Right lobe of liver (tissue), 6 donors: ENCODE measurements at regions not wholly inside any gene's neighbourhood (a gene's known extent, or its start where the extent isn't known, plus 50 kb on each side); places are given as distances from the start of the nearest gene placed in this dataset.
A peak's percentile ranks its signal among the peaks of the same experiment; 100 is the strongest.

Source experiments
- ATAC-seq, 4 donors: fragments of 200-7000 bp; cut with Tn5 transposase; one replicate each; pipeline ENCODE4 v1.9.1; 2020; ENCODE audit warnings: mild to moderate bottlenecking in 4 of 4, moderate library complexity in 4 of 4
- DNase-seq, 3 donors: peaks; one replicate each; pipeline ENCODE4 v3.0.0-alpha.2; 2020
- H3K27ac ChIP-seq, 3 donors: fragments of 200-600 bp; one replicate each; pipeline ENCODE4 v1.8.0; 2022
- H3K27me3 ChIP-seq, 2 donors: fragments of 200-600 bp; one replicate each; pipeline ENCODE4 v1.8.0; 2022
- H3K36me3 ChIP-seq, 4 donors: fragments of 200-600 bp; sonication (generic) in 1 of 4; one replicate each; pipeline versions ENCODE4 v1.5.1 to v1.8.0; 2017 to 2022; ENCODE audit warnings: control low read depth in 1 of 4
- H3K4me1 ChIP-seq, 4 donors: fragments of 200-600 bp; sonication (generic) in 1 of 4; one replicate each; pipeline versions ENCODE4 v1.5.1 to v1.8.0; 2017 to 2022; ENCODE audit warnings: control low read depth in 1 of 4
- H3K4me3 ChIP-seq, 3 donors: fragments of 200-600 bp; one replicate each; pipeline ENCODE4 v1.8.0; 2022
- H3K9me3 ChIP-seq, 4 donors: fragments of 200-600 bp; sonication (generic) in 1 of 4; one replicate each; pipeline versions ENCODE4 v1.5.1 to v1.8.0; 2017 to 2022; ENCODE audit warnings: control low read depth in 1 of 4
- POLR2A ChIP-seq: fragments of 450-650 bp; IDR thresholded peaks from one replicate; pipeline ENCODE4 v1.6.1; 2017; ENCODE audit warnings: antibody characterized with exemption, mild to moderate bottlenecking
- WGBS: methylation state at CpG from one replicate; pipeline ENCODE4 v1.1.6; 2018; ENCODE audit warnings: low coverage, low lambda C conversion rate; ENCODE audit not compliant: insufficient coverage; ENCODE audit errors: missing lambda C conversion rate; 5-methylcytosine and 5-hydroxymethylcytosine counted together
- intact Hi-C, 2 donors: fragments of 100-400 bp; cut with DNase I; formaldehyde crosslinking; loops; one replicate each; pipeline versions ENCODE4 v1.11.2 to v1.14.1; 2022
- TF ChIP-seq, protein P1 (sequence below), 4 donors: fragments of 200-600 bp in 3 of 4; fragments of 450-650 bp in 1 of 4; IDR thresholded peaks; one replicate each; pipeline versions ENCODE4 v1.5.1 to v1.8.0; 2016 to 2022; ENCODE audit warnings: antibody characterized with exemption in 4 of 4, mild to moderate bottlenecking in 2 of 4
- donor health status: DM: no; HTN: yes; CAD: no.
- donor health status: DM: no; HTN: no; CAD: no.
- donor health status: DM: no; HTN: no; CAD: no.
- donor health status: DM: no; HTN: yes; CAD: no.
- donor health status: DM: no; HTN: yes; CAD: no.

DNA sequence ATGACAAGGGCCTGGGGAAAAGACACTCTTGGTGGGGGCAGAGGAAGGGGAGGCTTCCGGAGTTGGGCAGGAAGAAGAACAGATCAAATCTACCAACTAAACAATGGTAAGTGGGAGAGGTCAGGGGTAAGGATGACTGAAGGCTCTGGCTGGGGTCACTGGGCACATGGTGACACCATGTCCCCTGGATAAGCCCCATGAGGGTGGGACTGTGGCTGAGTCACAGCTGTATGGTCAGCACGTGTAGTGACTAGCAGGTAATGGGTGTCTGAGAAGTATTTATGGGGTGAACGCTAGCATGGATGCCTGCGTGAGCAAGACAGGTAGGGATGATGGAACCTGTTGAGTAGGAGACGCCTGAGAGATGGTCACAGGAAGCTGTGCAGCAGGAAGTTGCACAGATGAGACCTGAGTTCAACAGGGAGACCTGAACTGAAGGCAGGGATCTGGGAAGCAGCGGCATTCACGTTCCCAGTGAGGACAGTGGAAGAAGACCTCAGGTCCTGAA, 64.5 kb upstream of the SNX9 start:
- H3K4me1 ChIP-seq: peaks cover 0 to 6% (median under 1%) of the 10 kb centered on the region in 4 donors
- ATAC-seq: peak; percentile 12 to 59 (median 24)
- no peaks in the 10 kb centered on the region for H3K27me3 ChIP-seq
- TF ChIP-seq, protein P1, sequence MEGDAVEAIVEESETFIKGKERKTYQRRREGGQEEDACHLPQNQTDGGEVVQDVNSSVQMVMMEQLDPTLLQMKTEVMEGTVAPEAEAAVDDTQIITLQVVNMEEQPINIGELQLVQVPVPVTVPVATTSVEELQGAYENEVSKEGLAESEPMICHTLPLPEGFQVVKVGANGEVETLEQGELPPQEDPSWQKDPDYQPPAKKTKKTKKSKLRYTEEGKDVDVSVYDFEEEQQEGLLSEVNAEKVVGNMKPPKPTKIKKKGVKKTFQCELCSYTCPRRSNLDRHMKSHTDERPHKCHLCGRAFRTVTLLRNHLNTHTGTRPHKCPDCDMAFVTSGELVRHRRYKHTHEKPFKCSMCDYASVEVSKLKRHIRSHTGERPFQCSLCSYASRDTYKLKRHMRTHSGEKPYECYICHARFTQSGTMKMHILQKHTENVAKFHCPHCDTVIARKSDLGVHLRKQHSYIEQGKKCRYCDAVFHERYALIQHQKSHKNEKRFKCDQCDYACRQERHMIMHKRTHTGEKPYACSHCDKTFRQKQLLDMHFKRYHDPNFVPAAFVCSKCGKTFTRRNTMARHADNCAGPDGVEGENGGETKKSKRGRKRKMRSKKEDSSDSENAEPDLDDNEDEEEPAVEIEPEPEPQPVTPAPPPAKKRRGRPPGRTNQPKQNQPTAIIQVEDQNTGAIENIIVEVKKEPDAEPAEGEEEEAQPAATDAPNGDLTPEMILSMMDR (IDR thresholded peaks at IDR 0.05): no peak
- no peak for TF ChIP-seq POLR2A
- no peaks in the 10 kb centered on the region for H3K36me3 ChIP-seq
- intact Hi-C loops: loop anchor here in 1 of 2 donors (10.0 kb wide), 1 partner anchor 116 kb away; no protein-coding TSS in a partner anchor
- DNase-seq: no peak
- 68% methylated on average over 5 of the region's 7 CpGs for WGBS
- no peak overlapping the region for H3K4me3 ChIP-seq
- no peaks in the 10 kb centered on the region for H3K9me3 ChIP-seq
- H3K27ac ChIP-seq: no peak overlapping the region

DNA sequence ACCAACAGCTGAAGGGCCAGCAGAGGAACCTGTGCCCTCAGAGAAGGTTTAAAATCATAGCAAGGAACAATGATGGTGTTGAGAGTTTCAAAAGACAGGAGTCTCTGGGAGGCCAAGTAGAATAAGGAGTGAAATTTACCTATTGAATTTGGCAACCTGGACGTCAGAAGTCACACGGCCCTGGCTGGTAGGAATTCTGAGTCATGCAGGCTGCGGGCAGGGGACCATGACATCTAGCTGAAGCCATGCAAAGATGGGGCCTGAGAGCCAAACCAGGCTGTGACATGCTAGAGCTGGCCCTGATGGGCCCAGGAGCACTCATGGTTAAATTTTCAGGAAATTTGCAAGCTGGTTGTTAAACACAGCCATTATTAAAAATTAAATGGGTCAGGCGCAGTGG, 64.0 kb upstream of the SNX9 start:
- peaks cover 0 to 6% (median 4%) of the 10 kb centered on the region in 4 donors for H3K4me1 ChIP-seq
- ATAC-seq: no peak
- H3K4me3 ChIP-seq: no peak overlapping the region
- H3K27me3 ChIP-seq: no peaks in the 10 kb centered on the region
- no peak for DNase-seq
- intact Hi-C loops: loop anchor here in 1 of 2 donors (10.0 kb wide), 1 partner anchor 116 kb away; no protein-coding TSS in a partner anchor
- H3K9me3 ChIP-seq: no peaks in the 10 kb centered on the region
- H3K36me3 ChIP-seq: no peaks in the 10 kb centered on the region
- WGBS: 67% methylated on average over 2 of the region's 4 CpGs
- H3K27ac ChIP-seq: no peak overlapping the region
- TF ChIP-seq POLR2A: no peak
- TF ChIP-seq, protein P1 (IDR thresholded peaks at IDR 0.05): no peak

GRCh38 chr6:157760137-157760536, 62.9 kb upstream of the SNX9 start:
- H3K27ac ChIP-seq: no peak overlapping the region

DNA sequence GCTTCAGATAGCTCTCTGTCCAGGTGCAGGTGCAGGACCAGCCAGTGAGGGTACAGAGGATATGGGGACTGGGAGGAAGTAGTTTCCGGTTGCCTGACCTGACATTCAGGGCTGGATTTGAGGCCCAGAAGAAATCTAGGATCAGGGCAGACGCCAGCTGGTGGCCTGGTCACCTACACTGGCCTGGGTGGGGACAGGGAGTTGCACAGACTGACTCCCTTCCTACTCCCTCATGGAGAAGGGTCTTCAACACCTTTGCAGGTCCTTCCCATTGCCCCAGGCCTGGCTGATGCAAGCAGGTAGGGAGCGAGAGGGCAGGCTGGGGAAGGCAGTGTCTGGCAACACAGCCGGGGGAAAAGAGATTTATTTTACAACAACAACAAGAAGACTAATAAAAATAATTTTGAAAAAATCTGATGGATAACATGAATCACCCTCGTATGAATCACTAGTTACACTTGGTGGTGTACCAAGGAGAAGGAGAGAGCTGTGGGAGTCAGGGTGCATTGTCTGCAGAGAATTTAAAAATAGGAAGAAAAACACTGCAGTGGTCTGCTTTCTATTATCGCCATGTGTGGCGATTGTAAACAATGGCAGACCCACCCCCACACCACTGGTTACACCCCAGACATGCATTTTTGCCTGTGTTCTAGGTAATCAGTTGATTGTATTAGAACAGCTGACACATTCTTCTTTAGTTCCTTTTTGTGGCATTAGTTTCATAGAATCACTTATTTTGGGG, 62.3 kb upstream of the SNX9 start:
- 64% methylated on average over 5 of the region's 7 CpGs for WGBS
- Histone ChIP-seq H3K27me3 (no peaks in the 10 kb centered on the region), H3K9me3 (no peaks in the 10 kb centered on the region), H3K27ac (no peak overlapping the region), H3K4me3 (no peak overlapping the region), H3K4me1 (peaks cover 0 to 6% (median 4%) of the 10 kb centered on the region in 4 donors), H3K36me3 (no peaks in the 10 kb centered on the region)
- ATAC-seq: no peak
- intact Hi-C loops: loop anchor here in 1 of 2 donors (5.0 kb wide), 1 partner anchor 107 kb away; no protein-coding TSS in a partner anchor
- TF ChIP-seq, protein P1 (IDR thresholded peaks at IDR 0.05): no peak
- no peak for TF ChIP-seq POLR2A
- DNase-seq: no peak

More at GRCh38 chr6:157760137-157760536, 62.9 kb upstream of the SNX9 start:
- intact Hi-C loops: loop anchor here in 1 of 2 donors (5.0 kb wide), 1 partner anchor 107 kb away; no protein-coding TSS in a partner anchor
- Histone ChIP-seq H3K9me3 (no peaks in the 10 kb centered on the region), H3K27me3 (no peaks in the 10 kb centered on the region), H3K36me3 (no peaks in the 10 kb centered on the region), H3K4me1 (peaks cover 0 to 6% (median 4%) of the 10 kb centered on the region in 4 donors), H3K4me3 (no peak overlapping the region)
- no peak for DNase-seq
- ATAC-seq: no peak
- no peak for TF ChIP-seq POLR2A
- TF ChIP-seq, protein P1 (IDR thresholded peaks at IDR 0.05): no peak
- 100% methylated on average over 5 of the region's 6 CpGs for WGBS
